ENCODE measurements at regions not wholly inside any gene's neighbourhood (a gene's known extent, or its start where the extent isn't known, plus 50 kb on each side); places are given as distances from the start of the nearest gene placed in this dataset.

DNA sequence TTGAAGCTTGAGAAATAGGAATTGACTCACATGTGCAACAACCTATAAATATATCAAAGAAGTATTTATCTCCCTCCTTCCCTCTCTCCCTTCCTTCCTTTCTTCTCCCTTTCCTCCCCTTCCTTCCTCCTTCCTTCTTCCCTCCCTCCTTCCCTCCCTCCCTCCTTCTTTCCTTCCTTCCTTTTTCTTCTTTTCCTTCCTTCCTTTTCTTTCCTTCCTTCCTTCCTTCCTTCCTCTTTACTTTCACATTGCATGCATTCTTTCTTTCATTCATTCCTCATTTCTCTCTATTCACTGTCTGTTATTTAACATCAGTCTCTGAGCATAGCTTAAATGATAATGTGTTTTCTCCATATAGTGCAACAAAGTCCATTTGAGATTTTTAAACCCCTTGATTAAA, 214.2 kb downstream of the CHRM3 start:
- intact Hi-C loops (cut with micrococcal nuclease; ENCODE audit: unreplicated experiment) = no loop called here
- peaks cover 4% of the 10 kb centered on the region; the same call in 1 of the 2 replicates for H3K9me3 ChIP-seq (ENCODE audit: control insufficient read depth, insufficient read depth, low read depth, low read length)
- H3K27ac ChIP-seq (ENCODE audit: low read length) = no peak overlapping the region
- POLR2A ChIA-PET = no interaction called here
- BruUV-seq (replicated peaks) = no TSS peak
- no peaks in the 10 kb centered on the region for H3K27me3 ChIP-seq (ENCODE audit: control insufficient read depth, insufficient read depth, low read length)
- in situ Hi-C loops (cut with HindIII; ENCODE audit: low pct_unique_long_range_greater_than_20kb, low sequenced_read_pairs) = no loop called here
- no peaks in the 10 kb centered on the region for H3K4me1 ChIP-seq (ENCODE audit: control insufficient read depth, insufficient read depth, low read length)
- no peak for DNase-seq (ENCODE audit: low read depth, low spot score)
- no peak for ATAC-seq
- no peak overlapping the region for H3K4me3 ChIP-seq (ENCODE audit: low read depth in 2 of 2, low read length in 2 of 2)
- TF ChIP-seq SIN3A (IDR thresholded peaks at IDR 0.05; ENCODE audit: borderline replicate concordance, insufficient read depth, low read depth, low read length) (no peak), TCF7L2 (IDR thresholded peaks at IDR 0.05; ENCODE audit: low read depth, low read length) (no peak)
- TF ChIP-seq, protein P1, sequence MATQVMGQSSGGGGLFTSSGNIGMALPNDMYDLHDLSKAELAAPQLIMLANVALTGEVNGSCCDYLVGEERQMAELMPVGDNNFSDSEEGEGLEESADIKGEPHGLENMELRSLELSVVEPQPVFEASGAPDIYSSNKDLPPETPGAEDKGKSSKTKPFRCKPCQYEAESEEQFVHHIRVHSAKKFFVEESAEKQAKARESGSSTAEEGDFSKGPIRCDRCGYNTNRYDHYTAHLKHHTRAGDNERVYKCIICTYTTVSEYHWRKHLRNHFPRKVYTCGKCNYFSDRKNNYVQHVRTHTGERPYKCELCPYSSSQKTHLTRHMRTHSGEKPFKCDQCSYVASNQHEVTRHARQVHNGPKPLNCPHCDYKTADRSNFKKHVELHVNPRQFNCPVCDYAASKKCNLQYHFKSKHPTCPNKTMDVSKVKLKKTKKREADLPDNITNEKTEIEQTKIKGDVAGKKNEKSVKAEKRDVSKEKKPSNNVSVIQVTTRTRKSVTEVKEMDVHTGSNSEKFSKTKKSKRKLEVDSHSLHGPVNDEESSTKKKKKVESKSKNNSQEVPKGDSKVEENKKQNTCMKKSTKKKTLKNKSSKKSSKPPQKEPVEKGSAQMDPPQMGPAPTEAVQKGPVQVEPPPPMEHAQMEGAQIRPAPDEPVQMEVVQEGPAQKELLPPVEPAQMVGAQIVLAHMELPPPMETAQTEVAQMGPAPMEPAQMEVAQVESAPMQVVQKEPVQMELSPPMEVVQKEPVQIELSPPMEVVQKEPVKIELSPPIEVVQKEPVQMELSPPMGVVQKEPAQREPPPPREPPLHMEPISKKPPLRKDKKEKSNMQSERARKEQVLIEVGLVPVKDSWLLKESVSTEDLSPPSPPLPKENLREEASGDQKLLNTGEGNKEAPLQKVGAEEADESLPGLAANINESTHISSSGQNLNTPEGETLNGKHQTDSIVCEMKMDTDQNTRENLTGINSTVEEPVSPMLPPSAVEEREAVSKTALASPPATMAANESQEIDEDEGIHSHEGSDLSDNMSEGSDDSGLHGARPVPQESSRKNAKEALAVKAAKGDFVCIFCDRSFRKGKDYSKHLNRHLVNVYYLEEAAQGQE (IDR thresholded peaks at IDR 0.05; ENCODE audit: insufficient read depth in 1 of 2, low read depth in 2 of 2, low read length in 1 of 2) = no peak
- CTCF ChIA-PET = no interaction called here
- no peaks in the 10 kb centered on the region for H3K36me3 ChIP-seq (ENCODE audit: control insufficient read depth, insufficient read depth, low read length)

DNA sequence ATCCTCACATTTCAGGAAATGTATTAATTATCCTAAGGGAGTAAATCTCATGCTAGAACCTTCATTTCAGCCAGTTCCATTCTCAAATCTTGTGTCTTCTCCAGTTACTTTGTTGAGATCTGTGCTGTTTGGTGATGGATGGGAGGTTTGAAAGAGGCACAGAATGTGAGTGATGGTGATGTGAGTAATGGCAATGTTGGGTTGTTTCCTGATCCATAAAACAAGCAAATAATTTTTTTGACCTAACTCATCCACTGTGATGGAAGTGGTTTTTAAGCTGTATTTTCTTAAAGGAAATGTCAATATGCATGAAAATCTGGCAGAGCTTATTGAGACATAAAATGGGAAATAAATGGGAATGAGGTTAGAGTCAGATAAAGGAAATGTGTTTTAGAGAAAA, 214.7 kb downstream of the CHRM3 start:
- TF ChIP-seq SIN3A (IDR thresholded peaks at IDR 0.05; ENCODE audit: borderline replicate concordance, insufficient read depth, low read depth, low read length) (no peak), POLR2AphosphoS5 (IDR thresholded peaks at IDR 0.05; ENCODE audit: low read depth, low read length) (no peak), TCF7L2 (IDR thresholded peaks at IDR 0.05; ENCODE audit: low read depth, low read length) (no peak)
- TF ChIP-seq, protein P1 (IDR thresholded peaks at IDR 0.05; ENCODE audit: insufficient read depth in 1 of 2, low read depth in 2 of 2, low read length in 1 of 2) = no peak
- TF ChIP-seq, protein P2, sequence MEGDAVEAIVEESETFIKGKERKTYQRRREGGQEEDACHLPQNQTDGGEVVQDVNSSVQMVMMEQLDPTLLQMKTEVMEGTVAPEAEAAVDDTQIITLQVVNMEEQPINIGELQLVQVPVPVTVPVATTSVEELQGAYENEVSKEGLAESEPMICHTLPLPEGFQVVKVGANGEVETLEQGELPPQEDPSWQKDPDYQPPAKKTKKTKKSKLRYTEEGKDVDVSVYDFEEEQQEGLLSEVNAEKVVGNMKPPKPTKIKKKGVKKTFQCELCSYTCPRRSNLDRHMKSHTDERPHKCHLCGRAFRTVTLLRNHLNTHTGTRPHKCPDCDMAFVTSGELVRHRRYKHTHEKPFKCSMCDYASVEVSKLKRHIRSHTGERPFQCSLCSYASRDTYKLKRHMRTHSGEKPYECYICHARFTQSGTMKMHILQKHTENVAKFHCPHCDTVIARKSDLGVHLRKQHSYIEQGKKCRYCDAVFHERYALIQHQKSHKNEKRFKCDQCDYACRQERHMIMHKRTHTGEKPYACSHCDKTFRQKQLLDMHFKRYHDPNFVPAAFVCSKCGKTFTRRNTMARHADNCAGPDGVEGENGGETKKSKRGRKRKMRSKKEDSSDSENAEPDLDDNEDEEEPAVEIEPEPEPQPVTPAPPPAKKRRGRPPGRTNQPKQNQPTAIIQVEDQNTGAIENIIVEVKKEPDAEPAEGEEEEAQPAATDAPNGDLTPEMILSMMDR (IDR thresholded peaks at IDR 0.05) = no peak
- BruUV-seq (replicated peaks) = no TSS peak
- Histone ChIP-seq H3K4me1 (ENCODE audit: control insufficient read depth, insufficient read depth, low read length) (no peaks in the 10 kb centered on the region), H3K27ac (ENCODE audit: low read length) (no peak overlapping the region), H3K27me3 (ENCODE audit: control insufficient read depth, insufficient read depth, low read length) (no peaks in the 10 kb centered on the region), H3K4me3 (ENCODE audit: low read depth in 2 of 2, low read length in 2 of 2) (no peak overlapping the region), H3K36me3 (ENCODE audit: control insufficient read depth, insufficient read depth, low read length) (no peaks in the 10 kb centered on the region), H3K9me3 (ENCODE audit: control insufficient read depth, insufficient read depth, low read depth, low read length) (peaks cover 4% of the 10 kb centered on the region; the same call in 1 of the 2 replicates)
- ChIA-PET POLR2A (no interaction called here), CTCF (no interaction called here)
- DNase-seq (ENCODE audit: low read depth, low spot score) (no peak), ATAC-seq (no peak)
- in situ Hi-C loops (cut with HindIII; ENCODE audit: low pct_unique_long_range_greater_than_20kb, low sequenced_read_pairs) = no loop called here
- intact Hi-C loops (cut with micrococcal nuclease; ENCODE audit: unreplicated experiment) = no loop called here
